ENCODE measurements at regions not wholly inside any gene's neighbourhood (a gene's known extent, or its start where the extent isn't known, plus 50 kb on each side); places are given as distances from the start of the nearest gene placed in this dataset.
A peak's percentile ranks its signal among the peaks of the same experiment; 100 is the strongest.

DNA sequence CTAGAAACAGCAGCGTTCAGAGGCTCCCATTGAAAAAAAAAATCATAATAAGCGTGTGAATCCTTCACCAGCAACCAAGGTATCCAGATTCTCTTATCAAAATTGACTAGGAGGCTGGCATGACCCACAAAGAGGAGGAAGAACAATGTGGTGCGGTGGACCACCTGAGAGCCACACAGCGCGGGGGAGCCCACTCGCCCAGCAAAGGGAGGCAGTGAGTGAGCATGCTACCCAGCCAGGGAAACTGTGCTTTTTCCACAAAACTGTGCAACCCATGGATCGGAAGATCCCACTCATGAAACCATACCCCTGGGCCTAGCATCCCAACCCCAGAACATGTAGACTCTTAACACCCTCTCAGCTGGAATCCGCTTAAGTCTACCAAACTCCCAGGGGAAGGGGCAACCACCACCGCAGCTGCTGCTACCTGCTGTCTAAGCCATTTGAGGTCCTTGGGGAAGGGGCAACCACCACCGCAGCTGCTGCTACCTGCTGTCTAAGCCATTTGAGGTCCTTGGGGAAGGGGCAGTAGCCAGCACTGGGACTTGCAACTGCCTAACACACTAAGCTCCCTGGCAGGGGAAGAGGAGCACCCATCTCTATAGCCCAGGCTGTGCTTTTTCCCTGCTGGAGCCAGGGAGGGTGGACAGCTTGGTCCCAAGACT lies 102.8 kb upstream of the CLDN18 start:
- DNase-seq (ENCODE audit: low read depth), result no peak
- no peaks in the 10 kb centered on the region for H3K4me1 ChIP-seq (ENCODE audit: control insufficient read depth, insufficient read depth, low read length)
- no peak overlapping the region for H3K9ac ChIP-seq (ENCODE audit: low read length)
- no peaks in the 10 kb centered on the region for H3K27me3 ChIP-seq (replicated peaks; ENCODE audit: control insufficient read depth, insufficient read depth, low read length)
- no peaks in the 10 kb centered on the region for H3K36me3 ChIP-seq (ENCODE audit: control insufficient read depth, insufficient read depth, low read length, severe bottlenecking)
- H3K9me3 ChIP-seq (ENCODE audit: control insufficient read depth, low read length), result no peaks in the 10 kb centered on the region
- no peak overlapping the region for H3K4me3 ChIP-seq (ENCODE audit: low read length)

DNA sequence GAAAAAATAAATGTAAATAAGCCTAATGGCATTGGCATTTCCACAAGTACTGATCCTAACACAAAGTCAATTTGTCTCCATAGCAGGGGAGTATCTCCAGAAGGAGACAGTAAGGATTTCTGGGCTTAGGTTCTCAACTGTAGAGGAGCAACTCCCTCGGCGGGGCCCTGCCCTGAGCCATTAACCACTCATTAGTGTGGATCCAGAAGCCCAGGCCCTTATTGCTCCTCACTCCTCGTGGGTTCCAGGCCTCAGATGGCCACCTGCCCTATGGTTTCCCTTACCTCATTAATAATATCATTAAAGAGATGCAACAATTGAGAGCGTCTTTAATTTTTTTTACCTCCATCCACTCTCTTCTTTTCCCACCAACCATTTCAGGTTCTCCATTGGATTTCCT lies 85.3 kb upstream of the CLDN18 start:
- Histone ChIP-seq H3K9me3 (ENCODE audit: control insufficient read depth, low read length) (no peaks in the 10 kb centered on the region), H3K9ac (ENCODE audit: low read length) (no peak overlapping the region), H3K4me1 (ENCODE audit: control insufficient read depth, insufficient read depth, low read length) (no peaks in the 10 kb centered on the region), H3K27me3 (replicated peaks; ENCODE audit: control insufficient read depth, insufficient read depth, low read length) (no peaks in the 10 kb centered on the region), H3K4me3 (ENCODE audit: low read length) (no peak overlapping the region), H3K36me3 (ENCODE audit: control insufficient read depth, insufficient read depth, low read length, severe bottlenecking) (no peaks in the 10 kb centered on the region)
- DNase-seq (ENCODE audit: low read depth), result no peak

DNA sequence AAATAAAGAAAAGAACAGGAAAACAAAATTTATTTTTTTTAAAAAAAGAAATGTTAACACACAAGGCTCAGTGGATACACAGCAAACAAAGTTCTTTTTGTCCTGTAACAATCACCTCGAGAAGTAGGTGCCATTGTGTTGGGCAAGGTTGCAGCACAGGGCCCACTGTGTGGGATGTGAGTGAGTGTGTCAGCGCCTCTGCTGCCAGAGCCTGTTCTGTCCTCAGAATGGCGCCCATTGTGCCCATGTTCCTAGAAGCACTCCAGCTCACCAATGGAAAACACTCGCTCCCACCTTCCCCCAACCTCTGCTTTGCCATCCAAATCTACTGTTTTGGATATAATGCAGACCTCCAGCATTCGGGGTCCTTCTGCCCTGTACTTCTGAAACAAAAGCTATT lies 84.9 kb upstream of the CLDN18 start:
- Histone ChIP-seq H3K4me3 (ENCODE audit: low read length) (no peak overlapping the region), H3K9me3 (ENCODE audit: control insufficient read depth, low read length) (no peaks in the 10 kb centered on the region)
- no peak for DNase-seq (ENCODE audit: low read depth)

DNA sequence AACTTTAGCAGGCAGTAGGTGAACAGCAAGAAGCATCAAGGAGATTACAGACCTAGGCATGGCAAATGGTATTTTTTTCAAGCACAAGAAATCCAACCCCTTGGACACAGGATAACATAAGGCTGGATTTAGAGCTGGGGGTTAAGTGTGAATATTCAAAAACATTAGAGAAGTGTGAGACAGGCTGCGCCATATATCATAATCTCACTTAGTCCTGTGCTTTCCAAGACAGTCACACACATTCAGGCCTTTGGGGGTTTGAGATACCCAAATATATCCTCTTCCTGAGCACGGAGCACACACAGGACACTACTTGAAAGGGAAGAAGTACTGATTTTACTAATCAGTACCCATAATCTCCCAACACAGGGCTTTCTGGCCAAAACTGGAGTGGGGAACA lies 83.0 kb upstream of the CLDN18 start:
- Histone ChIP-seq H3K4me1 (ENCODE audit: control insufficient read depth, insufficient read depth, low read length) (no peaks in the 10 kb centered on the region), H3K36me3 (ENCODE audit: control insufficient read depth, insufficient read depth, low read length, severe bottlenecking) (no peaks in the 10 kb centered on the region), H3K4me3 (ENCODE audit: low read length) (no peak overlapping the region), H3K9me3 (ENCODE audit: control insufficient read depth, low read length) (no peaks in the 10 kb centered on the region), H3K27me3 (replicated peaks; ENCODE audit: control insufficient read depth, insufficient read depth, low read length) (peaks cover 3% of the 10 kb centered on the region), H3K9ac (ENCODE audit: low read length) (no peak overlapping the region)
- no peak for DNase-seq (ENCODE audit: low read depth)

More for the DNA sequence above, 84.9 kb upstream of the CLDN18 start:
- Histone ChIP-seq H3K36me3 (ENCODE audit: control insufficient read depth, insufficient read depth, low read length, severe bottlenecking) (no peaks in the 10 kb centered on the region), H3K4me1 (ENCODE audit: control insufficient read depth, insufficient read depth, low read length) (no peaks in the 10 kb centered on the region), H3K9ac (ENCODE audit: low read length) (no peak overlapping the region), H3K27me3 (replicated peaks; ENCODE audit: control insufficient read depth, insufficient read depth, low read length) (no peaks in the 10 kb centered on the region)

DNA sequence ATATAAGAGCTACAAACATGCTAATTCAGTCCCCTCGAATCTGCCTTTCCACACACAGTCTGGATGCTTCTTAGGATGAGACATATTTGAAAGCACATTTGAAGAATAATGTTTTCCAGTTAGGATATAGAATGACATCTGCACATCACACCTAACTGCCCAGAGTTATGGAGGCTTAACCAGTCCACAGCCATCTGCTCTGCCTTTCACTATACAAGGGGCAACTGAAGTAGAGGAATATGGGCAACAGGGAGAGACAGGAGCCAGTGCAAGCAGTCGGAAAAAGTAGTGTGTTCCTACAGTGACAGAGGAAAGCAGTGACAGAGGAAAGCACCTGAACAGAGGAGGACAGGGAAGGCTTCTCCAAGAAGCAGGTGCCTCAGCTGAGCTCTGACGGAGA lies 79.0 kb upstream of the CLDN18 start:
- H3K9ac ChIP-seq (ENCODE audit: low read length), result no peak overlapping the region
- DNase-seq (ENCODE audit: low read depth), result no peak
- no peaks in the 10 kb centered on the region for H3K9me3 ChIP-seq (ENCODE audit: control insufficient read depth, low read length)
- H3K4me3 ChIP-seq (ENCODE audit: low read length), result no peak overlapping the region
- no peaks in the 10 kb centered on the region for H3K36me3 ChIP-seq (ENCODE audit: control insufficient read depth, insufficient read depth, low read length, severe bottlenecking)
- no peaks in the 10 kb centered on the region for H3K4me1 ChIP-seq (ENCODE audit: control insufficient read depth, insufficient read depth, low read length)
- H3K27me3 ChIP-seq (replicated peaks; ENCODE audit: control insufficient read depth, insufficient read depth, low read length), result peaks cover 4% of the 10 kb centered on the region

DNA sequence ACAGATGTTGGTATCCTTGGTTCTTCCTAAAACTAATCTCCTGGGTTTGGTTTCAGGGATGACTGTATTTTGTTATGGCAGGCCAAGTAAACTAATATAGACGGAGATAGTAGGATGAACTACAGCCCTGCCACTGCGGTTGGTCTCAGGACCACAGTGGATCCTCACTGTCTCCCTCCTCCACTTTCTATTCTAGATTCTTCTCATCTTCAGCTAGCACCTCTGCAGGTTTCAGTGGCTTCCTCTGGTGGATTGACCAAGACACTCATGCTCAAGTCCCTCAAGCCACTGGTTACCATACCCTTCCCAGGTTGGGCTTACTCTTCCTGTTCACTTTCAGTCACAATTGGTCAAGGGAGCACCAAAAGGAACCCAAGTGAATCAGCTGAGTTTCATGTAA lies 71.1 kb upstream of the CLDN18 start:
- Histone ChIP-seq H3K9ac (ENCODE audit: low read length) (no peak overlapping the region), H3K4me1 (ENCODE audit: control insufficient read depth, insufficient read depth, low read length) (no peaks in the 10 kb centered on the region)

DNA sequence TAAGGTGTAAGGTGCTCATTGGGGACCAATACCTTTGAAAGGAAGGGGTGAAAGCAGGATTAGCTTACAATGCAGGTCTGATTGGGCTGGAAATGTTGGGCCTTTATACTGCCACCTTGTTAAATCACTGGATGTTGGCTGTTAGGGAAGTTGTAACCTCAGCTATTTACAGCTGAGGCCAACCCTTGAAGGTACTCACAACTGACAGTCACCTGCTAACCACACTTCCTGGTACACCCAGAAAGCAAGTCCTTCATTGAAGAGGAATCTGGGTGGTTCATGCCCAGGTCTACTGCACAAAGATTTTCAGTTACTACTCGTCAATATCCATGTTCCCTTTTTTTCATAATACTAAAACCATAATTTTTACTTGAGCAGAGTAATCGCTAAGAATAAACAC lies 65.4 kb upstream of the CLDN18 start:
- peaks cover 22% of the 10 kb centered on the region for H3K27me3 ChIP-seq (replicated peaks; ENCODE audit: control insufficient read depth, insufficient read depth, low read length)
- no peaks in the 10 kb centered on the region for H3K36me3 ChIP-seq (ENCODE audit: control insufficient read depth, insufficient read depth, low read length, severe bottlenecking)
- H3K9ac ChIP-seq (ENCODE audit: low read length), result no peak overlapping the region
- no peak overlapping the region for H3K4me3 ChIP-seq (ENCODE audit: low read length)
- no peaks in the 10 kb centered on the region for H3K9me3 ChIP-seq (ENCODE audit: control insufficient read depth, low read length)
- H3K4me1 ChIP-seq (ENCODE audit: control insufficient read depth, insufficient read depth, low read length), result no peaks in the 10 kb centered on the region
- DNase-seq (ENCODE audit: low read depth), result no peak

More for the DNA sequence above, 71.1 kb upstream of the CLDN18 start:
- no peak for DNase-seq (ENCODE audit: low read depth)
- Histone ChIP-seq H3K9me3 (ENCODE audit: control insufficient read depth, low read length) (no peaks in the 10 kb centered on the region), H3K4me3 (ENCODE audit: low read length) (no peak overlapping the region), H3K27me3 (replicated peaks; ENCODE audit: control insufficient read depth, insufficient read depth, low read length) (peaks cover 8% of the 10 kb centered on the region), H3K36me3 (ENCODE audit: control insufficient read depth, insufficient read depth, low read length, severe bottlenecking) (no peaks in the 10 kb centered on the region)

DNA sequence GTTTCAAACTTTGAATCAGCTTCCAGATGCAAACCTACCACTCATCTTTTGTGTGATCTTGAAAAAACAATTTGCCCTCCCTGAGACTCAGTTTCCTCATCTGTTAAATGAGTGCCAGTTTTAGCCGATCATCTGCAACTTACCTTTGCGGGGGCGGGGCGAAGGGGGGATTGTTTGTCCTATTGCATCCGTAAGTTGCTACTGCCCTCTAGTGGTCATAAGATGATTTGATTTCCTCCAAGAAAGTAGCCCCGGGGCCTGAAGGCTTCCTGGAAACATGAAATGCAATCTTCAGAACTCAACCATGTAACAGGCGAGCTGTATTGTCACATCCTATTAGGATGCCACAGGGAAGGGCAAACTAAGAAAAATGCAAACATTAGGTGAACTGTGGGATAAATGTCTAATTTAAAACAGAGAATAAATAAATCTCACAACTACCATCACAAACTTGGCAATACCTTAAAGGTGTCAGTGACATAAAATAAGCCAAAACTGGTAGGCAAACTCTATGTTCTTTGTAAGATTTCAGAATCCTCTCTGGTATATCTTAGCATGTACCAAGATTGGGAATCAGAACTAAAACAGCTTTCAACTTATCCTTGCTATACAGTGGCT lies 63.5 kb upstream of the CLDN18 start:
- peak; percentile 86 for DNase-seq (ENCODE audit: low read depth)
- Histone ChIP-seq H3K4me1 (ENCODE audit: control insufficient read depth, insufficient read depth, low read length) (no peaks in the 10 kb centered on the region), H3K36me3 (ENCODE audit: control insufficient read depth, insufficient read depth, low read length, severe bottlenecking) (no peaks in the 10 kb centered on the region), H3K9me3 (ENCODE audit: control insufficient read depth, low read length) (no peaks in the 10 kb centered on the region), H3K27me3 (replicated peaks; ENCODE audit: control insufficient read depth, insufficient read depth, low read length) (peaks cover 23% of the 10 kb centered on the region), H3K4me3 (ENCODE audit: low read length) (no peak overlapping the region), H3K9ac (ENCODE audit: low read length) (no peak overlapping the region)

DNA sequence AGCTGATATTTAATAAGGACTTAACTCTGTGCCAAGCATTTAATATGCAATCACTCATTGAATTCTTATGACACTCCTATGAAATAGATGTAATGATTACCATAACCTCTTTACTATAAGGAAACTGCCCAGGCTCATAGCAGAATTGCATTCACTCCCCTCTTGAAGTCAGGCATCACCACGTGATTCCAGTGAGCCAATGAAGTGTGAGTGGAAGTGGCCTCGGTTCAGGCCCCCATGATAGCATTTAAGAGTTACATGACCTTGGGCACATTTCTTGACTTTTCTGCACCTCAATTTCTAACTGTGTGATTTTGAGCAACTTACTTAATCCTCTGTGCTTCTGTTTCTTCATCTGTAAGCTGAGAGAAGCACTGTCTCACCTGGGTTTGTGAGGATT lies 62.8 kb upstream of the CLDN18 start:
- no peaks in the 10 kb centered on the region for H3K9me3 ChIP-seq (ENCODE audit: control insufficient read depth, low read length)
- H3K27me3 ChIP-seq (replicated peaks; ENCODE audit: control insufficient read depth, insufficient read depth, low read length), result peaks cover 23% of the 10 kb centered on the region

DNA sequence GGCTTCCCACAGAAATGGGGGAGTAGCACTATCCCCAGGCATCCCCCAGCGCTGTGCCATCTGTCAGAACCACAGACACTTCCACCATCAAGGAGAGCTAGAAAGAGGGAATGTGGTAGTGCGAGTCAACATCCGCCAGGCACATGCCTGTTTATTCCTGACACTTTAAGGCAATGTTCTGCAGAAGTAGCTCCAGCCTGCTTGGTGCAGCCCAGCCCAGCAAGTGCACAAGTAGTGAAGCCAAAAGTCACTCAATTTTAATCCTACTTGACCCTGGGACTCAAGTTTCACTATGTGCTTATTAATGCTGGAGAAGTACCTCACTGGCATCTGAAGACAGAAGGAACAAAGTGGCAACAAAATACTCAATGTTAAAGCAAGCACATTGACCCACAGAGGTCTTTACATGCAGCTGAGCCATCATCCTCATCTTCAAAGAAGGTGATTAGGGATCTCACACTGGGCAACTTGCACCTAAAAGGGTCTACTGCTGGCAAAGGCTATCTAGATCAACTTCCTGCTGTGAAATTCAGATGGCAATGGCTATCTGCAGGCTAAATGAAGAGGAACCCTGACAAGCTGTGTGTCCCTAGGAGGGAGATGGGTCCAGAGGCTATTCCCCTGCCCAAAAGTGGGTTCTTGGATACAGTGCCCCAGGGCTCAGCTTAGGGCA lies 61.4 kb upstream of the CLDN18 start:
- Histone ChIP-seq H3K36me3 (ENCODE audit: control insufficient read depth, insufficient read depth, low read length, severe bottlenecking) (no peaks in the 10 kb centered on the region), H3K9ac (ENCODE audit: low read length) (no peak overlapping the region), H3K27me3 (replicated peaks; ENCODE audit: control insufficient read depth, insufficient read depth, low read length) (peaks cover 23% of the 10 kb centered on the region), H3K4me3 (ENCODE audit: low read length) (no peak overlapping the region), H3K9me3 (ENCODE audit: control insufficient read depth, low read length) (peaks cover 2% of the 10 kb centered on the region), H3K4me1 (ENCODE audit: control insufficient read depth, insufficient read depth, low read length) (no peaks in the 10 kb centered on the region)
- no peak for DNase-seq (ENCODE audit: low read depth)

More for the DNA sequence above, 62.8 kb upstream of the CLDN18 start:
- Histone ChIP-seq H3K36me3 (ENCODE audit: control insufficient read depth, insufficient read depth, low read length, severe bottlenecking) (no peaks in the 10 kb centered on the region), H3K4me3 (ENCODE audit: low read length) (no peak overlapping the region), H3K9ac (ENCODE audit: low read length) (no peak overlapping the region), H3K4me1 (ENCODE audit: control insufficient read depth, insufficient read depth, low read length) (no peaks in the 10 kb centered on the region)
- no peak for DNase-seq (ENCODE audit: low read depth)

DNA sequence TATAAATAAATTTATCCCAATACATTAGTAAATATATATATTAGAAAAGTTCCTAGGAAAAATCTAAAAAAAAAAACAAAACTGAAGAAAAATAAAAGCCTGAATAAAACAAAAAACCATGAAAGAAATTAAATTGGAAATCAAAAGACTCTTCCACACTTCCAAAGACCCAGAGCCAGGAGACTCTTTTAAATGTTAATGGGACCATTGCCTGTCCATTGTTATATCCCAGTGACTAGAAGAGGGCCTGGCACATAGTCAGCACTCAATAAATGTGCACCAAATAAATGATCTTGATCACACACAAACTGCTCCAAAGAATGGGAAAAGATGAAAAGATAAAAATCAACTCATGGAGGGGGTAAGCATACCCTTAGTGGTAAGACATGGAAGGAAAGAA lies 51.3 kb upstream of the CLDN18 start:
- Histone ChIP-seq H3K9ac (ENCODE audit: low read length) (no peak overlapping the region), H3K4me1 (ENCODE audit: control insufficient read depth, insufficient read depth, low read length) (no peaks in the 10 kb centered on the region), H3K4me3 (ENCODE audit: low read length) (no peak overlapping the region), H3K36me3 (ENCODE audit: control insufficient read depth, insufficient read depth, low read length, severe bottlenecking) (no peaks in the 10 kb centered on the region), H3K9me3 (ENCODE audit: control insufficient read depth, low read length) (peaks cover 12% of the 10 kb centered on the region), H3K27me3 (replicated peaks; ENCODE audit: control insufficient read depth, insufficient read depth, low read length) (no peaks in the 10 kb centered on the region)
- no peak for DNase-seq (ENCODE audit: low read depth)
